ENCODE measurements at regions not wholly inside any gene's neighbourhood (a gene's known extent, or its start where the extent isn't known, plus 50 kb on each side); places are given as distances from the start of the nearest gene placed in this dataset.

GRCh38 chr5:9859808-9860207, 229.7 kb upstream of the TAS2R1 start (continued):
- TF ChIP-seq ZBTB33 (IDR thresholded peaks at IDR 0.05; ENCODE audit: extremely low read depth, insufficient replicate concordance, low read length): no peak
- TF ChIP-seq YY1 (IDR thresholded peaks at IDR 0.05; ENCODE audit: extremely low read depth, insufficient replicate concordance, low read depth, low read length): no peak
- no peak for TF ChIP-seq CEBPB (IDR thresholded peaks at IDR 0.05; ENCODE audit: low read depth)
- no peak for TF ChIP-seq ZNF274 (IDR thresholded peaks at IDR 0.05; ENCODE audit: low read depth, low read length)
- no peak for TF ChIP-seq JUND (IDR thresholded peaks at IDR 0.05)
- TF ChIP-seq ZFX (IDR thresholded peaks at IDR 0.05): no peak
- TF ChIP-seq CTCF (IDR thresholded peaks at IDR 0.05 in 2 of 3, conservative IDR thresholded peaks at IDR 0.05 in 1 of 3; ENCODE audit: borderline replicate concordance in 1 of 3, insufficient read depth in 1 of 3, low read depth in 2 of 3, low read length in 2 of 3): no peak
- TF ChIP-seq POLR2A (IDR thresholded peaks at IDR 0.05; ENCODE audit: borderline replicate concordance, extremely low read depth, insufficient read depth, insufficient read length): no peak

- H3K36me3 ChIP-seq (ENCODE audit: control insufficient read depth in 1 of 2, insufficient read depth in 2 of 2, low read length in 2 of 2): no peaks in the 10 kb centered on the region
- H3K79me2 ChIP-seq (ENCODE audit: insufficient read depth, low read length): no peaks in the 10 kb centered on the region
- no peak overlapping the region for H3K4me3 ChIP-seq (replicated peaks in 1 of 2; ENCODE audit: low read depth in 1 of 2, low read length in 2 of 2)
- no peaks in the 10 kb centered on the region for H3K9me3 ChIP-seq (ENCODE audit: control insufficient read depth in 1 of 2, insufficient read depth in 1 of 2, low read depth in 1 of 2, low read length in 2 of 2)
- intact Hi-C loops (cut with micrococcal nuclease): no loop called here
- no peak overlapping the region for H3K9ac ChIP-seq (ENCODE audit: low read length)
- ATAC-seq (no peak), DNase-seq (ENCODE audit: low read depth, low spot score) (no peak)
- POLR2A ChIA-PET: no interaction called here
- no peaks in the 10 kb centered on the region for H4K20me1 ChIP-seq (ENCODE audit: insufficient read depth)
- no peak overlapping the region for H2AFZ ChIP-seq (ENCODE audit: low read depth, low read length, poor library complexity, severe bottlenecking)
- RAD21 ChIA-PET (ENCODE audit: low non-redundant PET in 1 of 2, low total read pairs in 2 of 2, uncharacterized antibody in 2 of 2, unreplicated experiment in 2 of 2): no interaction called here
- no TSS peak for BruUV-seq (replicated peaks)
- no peaks in the 10 kb centered on the region for H3K9me2 ChIP-seq (ENCODE audit: insufficient read depth)
- no peaks in the 10 kb centered on the region for H3K27me3 ChIP-seq (ENCODE audit: insufficient read depth, low read length)
- TF ChIP-seq CBX3 (IDR thresholded peaks at IDR 0.05; ENCODE audit: low read depth) (no peak), ZNF274 (IDR thresholded peaks at IDR 0.05; ENCODE audit: low read depth, low read length) (no peak), ATF3 (IDR thresholded peaks at IDR 0.05) (no peak), REST (IDR thresholded peaks at IDR 0.05; ENCODE audit: low read depth) (no peak), SP1 (IDR thresholded peaks at IDR 0.05; ENCODE audit: low read depth) (no peak), CEBPB (IDR thresholded peaks at IDR 0.05; ENCODE audit: low read depth) (no peak), POLR2AphosphoS5 (IDR thresholded peaks at IDR 0.05; ENCODE audit: low read depth, low read length) (no peak), TCF7L2 (IDR thresholded peaks at IDR 0.05; ENCODE audit: borderline replicate concordance, extremely low read depth, insufficient read depth, insufficient read length) (no peak), RAD21 (IDR thresholded peaks at IDR 0.05; ENCODE audit: low read depth) (no peak)
- H3K4me1 ChIP-seq (ENCODE audit: control insufficient read depth in 1 of 2, insufficient read depth in 2 of 2, low read length in 2 of 2): no peaks in the 10 kb centered on the region
- CTCF ChIA-PET: no interaction called here
- no peak overlapping the region for H3K4me2 ChIP-seq (ENCODE audit: low read length)
- no peak overlapping the region for H3K27ac ChIP-seq (ENCODE audit: low read depth, low read length)
Observed at GRCh38 chr5:9858043-9858442, 227.9 kb upstream of the TAS2R1 start.
